ENCODE measurements at regions not wholly inside any gene's neighbourhood (a gene's known extent, or its start where the extent isn't known, plus 50 kb on each side); places are given as distances from the start of the nearest gene placed in this dataset.

- TF ChIP-seq CTCF (IDR thresholded peaks at IDR 0.05) (no peak), POLR2A (IDR thresholded peaks at IDR 0.05) (no peak)
These were observed 815.8 kb upstream of the FAM98A start for GRCh38 chr2:34414856-34415255.
